ENCODE measurements at regions not wholly inside any gene's neighbourhood (a gene's known extent, or its start where the extent isn't known, plus 50 kb on each side); places are given as distances from the start of the nearest gene placed in this dataset.
"Not testable (repeated sequence)": the region's sequence is repeated elsewhere in the genome, so short reads cannot be mapped to it uniquely, and the experiment has no call there.

DNA sequence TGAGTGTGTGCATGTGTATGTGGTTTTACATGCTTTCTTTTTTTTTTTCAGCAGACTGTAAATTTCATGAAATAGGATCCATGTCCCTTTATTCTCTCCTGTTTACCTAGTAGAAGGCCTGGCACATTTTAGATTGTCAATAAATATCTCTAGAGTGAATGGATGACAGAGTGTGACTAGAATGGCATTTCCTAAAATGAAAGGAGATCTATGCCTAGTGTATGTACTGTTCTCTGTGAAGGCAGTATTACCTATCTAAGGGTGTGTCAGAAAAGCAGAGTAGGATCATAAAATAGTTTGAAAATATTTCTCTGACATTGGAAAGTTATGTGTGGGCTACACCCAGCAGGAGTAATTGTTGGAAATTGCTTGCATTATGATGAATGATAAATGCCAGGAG is 1876.0 kb upstream of the C9orf72 start:
- DNase-seq (ENCODE audit: insufficient read length, low spot score) (no peak), FAIRE-seq (no peak)
- TF ChIP-seq POLR2A (IDR thresholded peaks at IDR 0.05; ENCODE audit: low read depth, low read length), result no peak

DNA sequence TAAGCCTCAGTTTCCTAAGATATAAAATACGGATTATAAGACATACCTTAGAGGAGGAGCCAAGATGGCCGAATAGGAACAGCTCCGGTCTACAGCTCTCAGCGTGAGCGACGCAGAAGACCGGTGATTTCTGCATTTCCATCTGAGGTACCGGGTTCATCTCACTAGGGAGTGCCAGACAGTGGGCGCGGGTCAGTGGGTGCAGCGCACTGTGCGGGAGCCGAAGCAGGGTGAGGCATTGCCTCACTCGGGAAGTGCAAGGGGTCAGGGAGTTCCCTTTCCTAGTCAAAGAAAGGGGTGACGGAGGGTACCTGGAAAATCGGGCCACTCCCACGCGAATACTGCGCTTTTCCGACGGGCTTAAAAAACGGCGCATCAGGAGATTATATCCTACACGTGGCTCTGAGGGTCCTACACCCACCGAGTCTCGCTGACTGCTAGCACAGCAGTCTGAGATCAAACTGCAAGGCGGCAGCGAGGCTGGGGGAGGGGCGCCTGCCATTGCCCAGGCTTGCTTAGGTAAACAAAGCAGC is 1877.1 kb upstream of the C9orf72 start:
- FAIRE-seq; DNase-seq (ENCODE audit: insufficient read length, low spot score): not testable (repeated sequence)

DNA sequence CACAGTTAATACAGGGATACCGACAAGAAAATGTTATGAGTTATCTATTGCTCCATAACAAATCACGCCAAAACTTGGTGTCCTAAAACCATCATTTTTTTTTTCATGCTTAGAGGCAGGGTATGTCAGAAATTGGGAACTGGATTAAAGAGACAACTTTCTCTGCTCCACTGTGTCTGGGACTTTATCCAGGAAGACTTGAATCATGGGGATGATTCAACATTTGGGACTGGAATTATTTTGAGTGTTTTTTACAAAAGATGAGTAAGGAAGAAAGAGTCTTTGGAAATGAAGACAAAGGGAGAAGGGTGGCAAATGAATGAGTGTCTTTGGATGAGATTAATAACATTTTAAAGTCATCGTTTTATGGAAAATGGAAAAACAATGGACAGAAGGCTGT is 1883.7 kb upstream of the C9orf72 start:
- FAIRE-seq, result peak; percentile 92

DNA sequence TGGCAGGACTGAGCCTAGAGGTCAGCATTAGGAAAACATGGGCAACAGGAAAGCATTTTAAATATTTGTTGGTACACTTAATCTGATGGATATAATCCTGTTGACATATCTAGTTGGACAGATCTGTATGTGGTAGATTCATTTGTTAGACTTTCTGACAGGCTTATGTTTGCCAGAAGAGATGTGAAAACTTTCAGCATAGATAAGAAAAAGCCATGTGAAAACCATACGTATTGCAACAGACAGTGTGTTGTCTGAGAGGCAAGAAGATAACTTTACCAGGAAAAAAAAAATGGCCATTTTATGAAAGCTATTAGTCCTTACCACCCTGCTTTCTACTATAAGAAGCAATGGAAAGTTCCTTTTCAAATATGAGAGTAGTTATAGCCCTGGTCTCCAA is 1902.2 kb upstream of the C9orf72 start:
- no peak for DNase-seq (ENCODE audit: insufficient read length, low spot score)
- FAIRE-seq, result no peak
- TF ChIP-seq POLR2A (IDR thresholded peaks at IDR 0.05; ENCODE audit: low read depth, low read length), result no peak

More for the DNA sequence above, 1883.7 kb upstream of the C9orf72 start:
- no peak for TF ChIP-seq POLR2A (IDR thresholded peaks at IDR 0.05; ENCODE audit: low read depth, low read length)
- peak; percentile 7 for DNase-seq (ENCODE audit: insufficient read length, low spot score)

DNA sequence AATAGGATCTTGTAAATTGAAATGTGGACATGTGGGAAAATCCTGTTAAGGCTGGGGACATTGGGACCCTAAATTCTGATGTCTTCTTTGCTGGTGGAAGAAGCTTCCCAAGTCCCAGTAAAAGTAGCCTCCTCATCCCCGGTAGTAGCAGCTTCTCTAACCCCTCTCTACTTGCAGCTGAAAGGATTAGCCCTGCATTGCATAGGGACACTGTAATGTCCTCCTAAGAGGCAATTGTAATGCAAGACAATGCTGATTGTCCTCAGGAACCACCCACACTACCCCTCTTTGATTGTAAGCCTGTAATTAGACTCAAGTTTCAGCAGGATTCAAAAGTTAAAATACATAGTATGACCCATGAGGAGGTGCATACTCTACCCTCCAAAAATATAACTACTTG is 1938.4 kb upstream of the C9orf72 start:
- DNase-seq (ENCODE audit: insufficient read length, low spot score), result no peak
- TF ChIP-seq POLR2A (IDR thresholded peaks at IDR 0.05; ENCODE audit: low read depth, low read length), result no peak

DNA sequence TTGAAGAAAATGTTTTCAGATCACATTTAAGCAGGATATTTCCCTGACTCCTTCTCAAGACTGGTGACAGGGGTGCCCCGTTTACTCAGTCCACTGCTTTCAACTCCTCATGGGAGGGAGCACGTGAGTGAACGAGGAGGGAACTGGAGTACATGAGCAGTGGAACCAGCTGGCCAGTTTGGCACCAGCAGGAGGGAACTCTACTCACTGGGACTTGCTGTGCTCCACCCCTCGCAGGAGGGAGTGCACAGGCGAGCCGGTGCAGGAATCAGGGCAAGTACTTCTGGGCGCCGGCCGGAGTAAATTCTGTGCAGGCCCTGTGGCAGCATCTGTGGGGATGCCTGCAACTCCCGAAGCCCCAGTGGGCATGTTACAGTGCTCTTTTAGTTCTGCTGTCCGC is 1941.1 kb upstream of the C9orf72 start:
- FAIRE-seq (no peak), DNase-seq (ENCODE audit: insufficient read length, low spot score) (no peak)
- TF ChIP-seq POLR2A (IDR thresholded peaks at IDR 0.05; ENCODE audit: low read depth, low read length), result no peak

More for the DNA sequence above, 1938.4 kb upstream of the C9orf72 start:
- FAIRE-seq, result no peak

DNA sequence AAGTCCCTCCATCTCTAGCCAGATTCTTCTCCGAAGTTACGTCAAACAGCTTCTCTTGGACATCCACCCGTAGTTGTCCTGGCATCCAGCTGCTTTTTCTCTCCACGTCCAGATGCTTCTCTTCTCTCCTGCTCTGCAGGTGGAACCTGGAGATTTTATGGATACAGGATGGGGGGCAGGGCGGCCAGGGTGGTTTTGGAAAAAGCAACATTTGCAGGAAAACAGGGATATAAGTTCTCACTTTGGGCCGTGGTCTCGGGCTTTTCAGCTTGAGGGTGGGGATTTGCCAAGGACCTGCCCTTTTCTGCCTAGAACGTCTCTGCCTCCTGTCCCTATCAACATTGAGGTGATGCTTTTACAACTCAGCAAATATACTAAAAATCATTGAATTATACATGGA is 1941.6 kb upstream of the C9orf72 start:
- no peak for TF ChIP-seq POLR2A (IDR thresholded peaks at IDR 0.05; ENCODE audit: low read depth, low read length)
- DNase-seq (ENCODE audit: insufficient read length, low spot score), result no peak
- no peak for FAIRE-seq

DNA sequence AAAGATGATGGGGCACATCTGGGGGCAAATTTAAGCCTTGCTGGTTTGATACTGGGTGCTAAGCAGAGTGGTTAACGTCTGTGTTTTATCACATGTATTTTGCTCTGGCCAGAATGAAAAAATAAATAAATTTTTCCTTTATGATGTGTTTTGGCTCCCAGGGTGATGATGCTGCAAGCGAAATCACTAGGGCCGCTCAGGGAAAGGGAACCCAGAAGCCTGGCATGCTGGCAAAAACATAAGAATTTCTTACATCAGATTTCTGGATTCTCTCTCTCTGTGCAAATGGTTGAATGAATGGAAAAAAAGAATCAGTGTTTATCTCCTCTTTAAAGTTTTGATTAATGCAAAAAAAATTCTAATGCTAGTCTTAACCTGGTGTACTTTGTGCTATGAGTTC is 1975.2 kb upstream of the C9orf72 start:
- TF ChIP-seq POLR2A (IDR thresholded peaks at IDR 0.05; ENCODE audit: low read depth, low read length), result no peak
- DNase-seq (ENCODE audit: insufficient read length, low spot score) (no peak), FAIRE-seq (no peak)

DNA sequence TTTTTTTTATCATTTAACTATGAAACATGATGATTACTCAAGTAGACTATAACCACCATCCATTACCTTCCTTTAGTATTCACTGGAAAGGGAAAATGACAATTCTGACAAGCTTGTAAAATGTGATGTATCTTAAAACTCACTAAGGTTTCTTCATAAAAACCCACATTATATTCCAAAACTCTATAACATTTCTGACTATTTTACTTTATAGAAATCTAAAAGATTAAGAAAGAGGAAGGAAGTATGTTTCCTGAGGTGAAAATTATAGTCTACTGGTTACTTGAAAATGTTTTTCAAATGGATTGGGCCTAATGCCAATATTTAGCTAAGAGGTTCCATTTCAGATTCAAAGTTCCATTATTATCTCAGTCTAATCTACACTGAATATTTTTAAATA is 1982.2 kb upstream of the C9orf72 start:
- DNase-seq (ENCODE audit: insufficient read length, low spot score), result no peak
- no peak for FAIRE-seq
- no peak for TF ChIP-seq POLR2A (IDR thresholded peaks at IDR 0.05; ENCODE audit: low read depth, low read length)

DNA sequence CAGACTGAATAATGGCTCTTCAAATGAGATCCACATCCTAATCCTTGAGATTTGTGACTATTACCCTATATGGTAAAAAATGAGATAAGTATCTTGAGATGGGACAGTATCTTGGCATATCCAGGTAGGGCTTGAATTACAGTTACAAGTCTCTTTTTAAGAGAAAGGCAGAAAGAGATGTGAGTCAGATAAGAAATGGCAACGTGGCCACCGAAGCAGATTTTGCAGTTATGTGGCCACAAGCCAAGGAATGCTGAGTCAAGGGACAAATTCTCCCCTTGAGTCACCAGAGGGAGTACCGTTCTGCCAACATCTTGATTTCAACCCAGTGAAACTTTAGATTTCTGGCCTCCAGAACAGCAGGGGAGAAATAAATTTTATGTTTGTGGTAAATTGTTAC is 1983.0 kb upstream of the C9orf72 start:
- FAIRE-seq, result peak; percentile 98
- DNase-seq (ENCODE audit: insufficient read length, low spot score), result peak; percentile 15
- no peak for TF ChIP-seq POLR2A (IDR thresholded peaks at IDR 0.05; ENCODE audit: low read depth, low read length)

DNA sequence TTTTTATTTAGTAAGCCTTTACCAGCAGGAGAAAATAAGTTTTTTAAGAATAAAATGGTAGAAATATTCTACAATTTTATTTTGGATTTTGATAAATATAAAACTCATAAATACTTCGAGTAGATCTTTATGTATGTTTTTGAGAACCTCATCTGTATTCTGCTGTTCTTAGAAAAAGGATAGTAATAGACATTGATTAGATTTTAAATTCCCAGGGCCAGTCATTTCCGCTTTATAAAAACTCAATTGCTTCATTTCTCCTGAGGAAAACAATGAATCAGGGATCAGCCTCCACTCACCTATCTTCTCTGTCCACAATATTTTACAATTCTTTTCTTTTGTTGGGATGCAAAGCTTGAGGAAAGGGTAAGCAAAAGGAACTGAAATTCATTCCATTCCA is 1983.5 kb upstream of the C9orf72 start:
- no peak for DNase-seq (ENCODE audit: insufficient read length, low spot score)
- TF ChIP-seq POLR2A (IDR thresholded peaks at IDR 0.05; ENCODE audit: low read depth, low read length), result no peak
- FAIRE-seq, result peak; percentile 27

DNA sequence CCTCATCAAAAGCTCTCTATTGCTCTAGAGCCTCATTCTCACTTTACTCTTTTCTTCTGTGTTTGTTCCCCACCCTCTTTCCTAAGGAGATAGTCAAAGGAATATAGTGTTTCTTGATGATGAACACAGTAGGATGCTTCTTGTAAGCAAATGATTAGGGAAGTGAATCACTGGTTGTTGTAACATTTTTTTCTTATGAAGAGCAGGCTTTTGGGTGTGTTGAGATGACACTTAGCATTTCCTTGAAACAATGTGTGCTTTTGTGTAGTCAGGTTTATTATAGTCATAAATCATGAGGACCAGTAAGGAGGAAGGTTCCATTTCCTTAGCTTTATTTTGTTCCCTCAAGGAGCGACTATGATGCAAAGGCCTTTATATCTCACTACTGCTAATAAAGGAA is 1991.3 kb upstream of the C9orf72 start:
- no peak for TF ChIP-seq POLR2A (IDR thresholded peaks at IDR 0.05; ENCODE audit: low read depth, low read length)
- FAIRE-seq, result peak; percentile 96

DNA sequence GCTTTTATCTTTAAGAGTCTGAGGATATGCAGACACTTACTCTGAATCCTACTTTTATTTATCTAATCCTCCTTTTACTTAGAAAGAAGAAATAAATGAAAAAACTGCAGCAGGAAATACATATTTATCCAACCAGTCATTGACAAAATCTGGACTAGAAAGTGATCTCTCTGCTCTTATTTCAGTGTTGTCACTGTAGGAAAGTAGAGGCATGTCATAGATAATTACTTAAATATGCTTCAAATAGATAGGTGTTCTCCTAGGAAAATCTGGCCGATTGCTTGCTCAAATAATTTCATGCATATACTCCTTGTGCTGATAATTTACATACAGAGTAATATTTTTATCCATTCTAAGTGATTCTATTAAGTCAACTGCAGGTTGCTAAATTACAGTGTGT is 2001.9 kb upstream of the C9orf72 start:
- FAIRE-seq (no peak), DNase-seq (ENCODE audit: insufficient read length, low spot score) (no peak)
- no peak for TF ChIP-seq POLR2A (IDR thresholded peaks at IDR 0.05; ENCODE audit: low read depth, low read length)

More for the DNA sequence above, 1991.3 kb upstream of the C9orf72 start:
- no peak for DNase-seq (ENCODE audit: insufficient read length, low spot score)

DNA sequence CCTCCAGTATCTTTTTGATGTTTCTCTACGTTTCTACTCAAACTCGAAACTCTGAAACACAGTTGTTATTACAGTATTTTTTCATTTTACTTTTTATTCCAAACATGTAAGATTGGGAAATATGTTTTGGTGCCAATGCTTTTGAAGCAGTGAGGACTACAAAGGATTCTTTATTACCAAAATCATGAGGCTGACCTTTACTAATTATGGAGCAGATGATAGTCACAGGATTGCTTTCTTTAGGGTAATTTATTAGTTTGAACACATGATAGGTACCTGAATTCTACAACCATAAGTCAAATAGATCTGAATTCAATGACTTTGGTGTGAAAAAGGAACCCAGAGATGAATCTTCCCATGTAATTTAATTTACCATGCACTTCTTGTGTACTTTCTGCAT is 2015.1 kb upstream of the C9orf72 start:
- no peak for TF ChIP-seq POLR2A (IDR thresholded peaks at IDR 0.05; ENCODE audit: low read depth, low read length)
- no peak for FAIRE-seq
- no peak for DNase-seq (ENCODE audit: insufficient read length, low spot score)

DNA sequence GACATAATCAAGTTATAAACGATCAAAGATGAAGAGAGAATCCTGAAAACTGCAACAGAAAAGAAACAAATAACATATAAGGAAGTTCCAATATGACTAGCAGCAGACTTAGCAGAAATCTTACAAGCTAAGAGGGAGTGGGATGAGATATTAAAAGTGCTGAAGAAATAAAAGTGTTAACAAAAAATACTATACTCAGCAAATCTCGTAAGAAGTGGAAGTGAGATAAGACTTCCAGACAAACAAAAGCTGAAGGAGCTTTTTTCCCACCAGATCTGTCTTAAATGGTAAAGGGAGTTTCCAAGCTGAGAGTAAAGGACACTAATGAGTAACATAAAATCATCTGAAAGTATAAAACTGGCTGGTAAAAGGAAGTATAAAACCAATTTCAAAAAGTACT is 2036.0 kb upstream of the C9orf72 start:
- DNase-seq (ENCODE audit: insufficient read length, low spot score) (no peak), FAIRE-seq (no peak)
- TF ChIP-seq POLR2A (IDR thresholded peaks at IDR 0.05; ENCODE audit: low read depth, low read length), result no peak

DNA sequence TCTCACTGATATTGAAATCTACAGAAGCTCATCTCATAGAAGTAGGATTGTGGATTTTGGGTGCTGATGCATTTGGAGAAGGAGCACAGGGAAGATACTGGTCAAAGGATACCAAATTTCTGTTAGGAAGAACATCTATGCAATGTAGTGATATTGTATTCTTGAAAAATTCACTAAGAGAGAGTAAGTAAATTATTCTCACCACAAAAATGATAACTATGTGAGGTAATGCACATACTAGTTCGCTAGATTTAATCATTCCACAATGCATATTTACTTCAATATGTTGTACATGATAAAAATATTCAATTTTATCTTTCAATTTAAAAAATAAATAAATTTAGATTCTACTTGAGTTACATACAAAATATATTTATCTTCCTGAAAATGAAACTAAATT is 2040.5 kb upstream of the C9orf72 start:
- DNase-seq (ENCODE audit: insufficient read length, low spot score), result no peak
- FAIRE-seq, result no peak
- no peak for TF ChIP-seq POLR2A (IDR thresholded peaks at IDR 0.05; ENCODE audit: low read depth, low read length)

All from H54 (cell line).